ENCODE measurements at regions not wholly inside any gene's neighbourhood (a gene's known extent, or its start where the extent isn't known, plus 50 kb on each side); places are given as distances from the start of the nearest gene placed in this dataset.

GRCh38 chr16:85483424-85483823 lies 129.7 kb upstream of the GSE1 start:
- no peak for TF ChIP-seq ZFX (IDR thresholded peaks at IDR 0.05)
- TF ChIP-seq CTCF (conservative IDR thresholded peaks at IDR 0.05), result no peak
- H3K27ac ChIP-seq, result no peak overlapping the region

GRCh38 chr16:85484347-85485300 lies 128.5 kb upstream of the GSE1 start:
- no peak for TF ChIP-seq CTCF (conservative IDR thresholded peaks at IDR 0.05)
- TF ChIP-seq ZFX (IDR thresholded peaks at IDR 0.05), result no peak
- H3K27ac ChIP-seq, result no peak overlapping the region

- no peak for TF ChIP-seq ZFX (IDR thresholded peaks at IDR 0.05)
- no peak for TF ChIP-seq CTCF (conservative IDR thresholded peaks at IDR 0.05)
- H3K27ac ChIP-seq, result no peak overlapping the region
Observed at GRCh38 chr16:85485379-85485778, 127.7 kb upstream of the GSE1 start.

- no peak overlapping the region for H3K27ac ChIP-seq
- TF ChIP-seq ZFX (IDR thresholded peaks at IDR 0.05) (no peak), CTCF (conservative IDR thresholded peaks at IDR 0.05) (no peak)
Observed at GRCh38 chr16:85486256-85486915, 126.7 kb upstream of the GSE1 start.

- no peak overlapping the region for H3K27ac ChIP-seq
- TF ChIP-seq CTCF (conservative IDR thresholded peaks at IDR 0.05), result no peak
- no peak for TF ChIP-seq ZFX (IDR thresholded peaks at IDR 0.05)
Observed at GRCh38 chr16:85488414-85488813, 124.7 kb upstream of the GSE1 start.

GRCh38 chr16:85490407-85491057 lies 122.6 kb upstream of the GSE1 start:
- H3K27ac ChIP-seq, result peak overlapping the region; percentile 91; the same call in 1 of the 2 replicates
- TF ChIP-seq ZFX (IDR thresholded peaks at IDR 0.05), result no peak
- no peak for TF ChIP-seq CTCF (conservative IDR thresholded peaks at IDR 0.05)

Data from C4-2B (cell line).